Gastrocnemius medialis (tissue), 4 donors: ENCODE measurements at regions not wholly inside any gene's neighbourhood (a gene's known extent, or its start where the extent isn't known, plus 50 kb on each side); places are given as distances from the start of the nearest gene placed in this dataset.

ENCODE experiments used
- CTCF ChIP-seq, 5 experiments: fragments of 450-650 bp in 3 of 5; fragments of 200-600 bp in 2 of 5; sonication (generic) in 2 of 5; IDR thresholded peaks in 4 of 5; conservative IDR thresholded peaks in 1 of 5; 1 replicate in 4 of 5; 2 replicates in 1 of 5; pipeline ENCODE4 v1.5.1; 2016 to 2019; ENCODE audit warnings: antibody characterized with exemption in 5 of 5, mild to moderate bottlenecking in 3 of 5, moderate library complexity in 3 of 5
- POLR2A ChIP-seq, 2 donors: fragments of 450-650 bp; IDR thresholded peaks; one replicate each; pipeline ENCODE4 v1.6.1; 2017; ENCODE audit warnings: antibody characterized with exemption in 2 of 2, mild to moderate bottlenecking in 2 of 2, moderate library complexity in 2 of 2

- TF ChIP-seq CTCF (IDR thresholded peaks at IDR 0.05 in 4 of 5, conservative IDR thresholded peaks at IDR 0.05 in 1 of 5) (no peak), POLR2A (IDR thresholded peaks at IDR 0.05) (no peak)
Observed at GRCh38 chr10:29860166-29860565, 199.2 kb downstream of the JCAD start.
